CD4-positive, alpha-beta memory T cell (primary cell): ENCODE measurements at regions not wholly inside any gene's neighbourhood (a gene's known extent, or its start where the extent isn't known, plus 50 kb on each side); places are given as distances from the start of the nearest gene placed in this dataset.

Experiments
- CTCF ChIA-PET: fragments of 350-600 bp; sonication (Branson Sonifier 250); formaldehyde crosslinking; loops from one replicate; lab custom pipeline; 2021; ENCODE audit warnings: inconsistent platforms; ENCODE audit not compliant: partially characterized antibody; lab: Charles Lee
- POLR2A ChIA-PET: fragments of 350-600 bp; sonication (Branson Sonifier 250); formaldehyde crosslinking; loops from one replicate; lab custom pipeline; 2021; ENCODE audit not compliant: partially characterized antibody; lab: Charles Lee
- DNase-seq, 5 donors: peaks; one replicate each; pipeline versions ENCODE4 v3.0.0 to v3.0.0-alpha.2; 2020 to 2022; ENCODE audit warnings: mixed read lengths in 1 of 5
- H3K27ac ChIP-seq: one replicate; pipeline ENCODE4 v1.7.0; 2013; ENCODE audit warnings: low read depth, low read length
- H3K27me3 ChIP-seq: 2 replicates; pipeline ENCODE4 v1.7.0; 2013; ENCODE audit warnings: mild to moderate bottlenecking, low read length, moderate library complexity; ENCODE audit not compliant: insufficient read depth
- H3K36me3 ChIP-seq: 2 replicates; pipeline ENCODE4 v1.7.0; 2013; ENCODE audit warnings: mild to moderate bottlenecking, low read length, moderate library complexity; ENCODE audit not compliant: insufficient read depth
- H3K4me1 ChIP-seq: 2 replicates; pipeline ENCODE4 v1.7.0; 2013; ENCODE audit warnings: mild to moderate bottlenecking, low read length, moderate library complexity; ENCODE audit not compliant: insufficient read depth
- H3K4me3 ChIP-seq, 2 donors: one replicate each; pipeline ENCODE4 v1.7.0; 2013; ENCODE audit warnings: low read length in 2 of 2, mild to moderate bottlenecking in 1 of 2
- H3K9me3 ChIP-seq, 2 donors: one replicate each; pipeline ENCODE4 v1.7.0; 2013; ENCODE audit warnings: low read length in 2 of 2, control low read depth in 1 of 2; ENCODE audit not compliant: control insufficient read depth in 1 of 2
- H3K27ac Mint-ChIP-seq, 7 donors: one replicate each; pipeline ENCODE4 v1.8.0; 2020 to 2021; ENCODE audit warnings: mixed read lengths in 7 of 7, mild to moderate bottlenecking in 6 of 7, inconsistent platforms in 3 of 7, moderate library complexity in 3 of 7
- H3K27me3 Mint-ChIP-seq, 2 donors: one replicate each; pipeline ENCODE4 v1.8.0; 2020 to 2021; ENCODE audit warnings: mixed read lengths in 2 of 2
- H3K36me3 Mint-ChIP-seq, 2 donors: one replicate each; pipeline ENCODE4 v1.8.0; 2020 to 2021; ENCODE audit warnings: mixed read lengths in 2 of 2, inconsistent platforms in 1 of 2, mild to moderate bottlenecking in 1 of 2
- H3K4me1 Mint-ChIP-seq, 4 donors: one replicate each; pipeline ENCODE4 v1.8.0; 2020 to 2021; ENCODE audit warnings: mixed read lengths in 4 of 4, mild to moderate bottlenecking in 1 of 4
- H3K4me3 Mint-ChIP-seq, 8 donors: one replicate each; pipeline ENCODE4 v1.8.0; 2020 to 2021; ENCODE audit warnings: mixed read lengths in 8 of 8, mild to moderate bottlenecking in 7 of 8, moderate library complexity in 6 of 8, inconsistent platforms in 3 of 8
- H3K9me3 Mint-ChIP-seq, 8 donors: one replicate each; pipeline ENCODE4 v1.8.0; 2020 to 2021; ENCODE audit warnings: mixed read lengths in 8 of 8, mild to moderate bottlenecking in 5 of 8, inconsistent platforms in 3 of 8, moderate library complexity in 1 of 8
- intact Hi-C: fragments of 100-400 bp; cut with micrococcal nuclease; formaldehyde crosslinking; loops from one replicate; pipeline ENCODE4 v1.15.1; 2023

- intact Hi-C loops: no loop called here
- H3K9me3 Mint-ChIP-seq: peaks cover 0 to 2% (median 0%) of the 10 kb centered on the region in 8 donors
- no peaks in the 10 kb centered on the region for H3K36me3 Mint-ChIP-seq
- Histone ChIP-seq H3K4me1 (no peaks in the 10 kb centered on the region), H3K9me3 (no peaks in the 10 kb centered on the region), H3K4me3 (no peak overlapping the region), H3K36me3 (no peaks in the 10 kb centered on the region), H3K27me3 (no peaks in the 10 kb centered on the region), H3K27ac (no peak overlapping the region)
- ChIA-PET CTCF (no interaction called here), POLR2A (no interaction called here)
- peaks cover 2 to 3% of the 10 kb centered on the region in 2 donors for H3K27me3 Mint-ChIP-seq
- no peak overlapping the region for H3K27ac Mint-ChIP-seq
- no peak overlapping the region for H3K4me3 Mint-ChIP-seq
- H3K4me1 Mint-ChIP-seq: no peaks in the 10 kb centered on the region
- no peak for DNase-seq
These were observed 167.5 kb upstream of the FRMPD4 start for GRCh38 chrX:11970578-11971359.

DNA sequence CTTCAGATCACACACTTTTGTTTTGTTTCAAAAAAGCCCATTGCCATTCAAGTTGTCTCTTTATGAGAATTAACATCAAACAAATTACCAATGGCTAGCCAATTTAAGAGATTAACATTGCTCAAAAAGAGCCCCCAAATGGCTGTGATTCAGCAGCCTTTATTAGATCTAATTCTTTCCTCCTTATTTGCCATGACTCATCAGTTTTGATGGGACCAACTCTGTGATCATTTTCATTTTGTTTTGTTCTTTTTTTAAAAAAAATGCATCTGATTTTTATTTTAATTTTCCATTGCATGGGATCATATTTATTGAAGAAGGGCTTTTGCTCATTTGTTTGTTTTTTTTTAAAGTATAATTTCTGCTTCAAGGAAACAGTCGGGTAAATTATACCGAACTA, 161.6 kb upstream of the FRMPD4 start:
- H3K9me3 ChIP-seq: no peaks in the 10 kb centered on the region
- no peak overlapping the region for H3K27ac ChIP-seq
- H3K9me3 Mint-ChIP-seq: peaks cover 0 to 2% (median 0%) of the 10 kb centered on the region in 8 donors
- H3K27me3 ChIP-seq: no peaks in the 10 kb centered on the region
- peaks cover 4% of the 10 kb centered on the region in 2 donors for H3K27me3 Mint-ChIP-seq
- POLR2A ChIA-PET: no interaction called here
- H3K4me1 Mint-ChIP-seq: no peaks in the 10 kb centered on the region
- intact Hi-C loops: no loop called here
- no peaks in the 10 kb centered on the region for H3K36me3 Mint-ChIP-seq
- H3K4me3 Mint-ChIP-seq: no peak overlapping the region
- no peak for DNase-seq
- no peaks in the 10 kb centered on the region for H3K36me3 ChIP-seq
- no peak overlapping the region for H3K4me3 ChIP-seq
- no peaks in the 10 kb centered on the region for H3K4me1 ChIP-seq
- H3K27ac Mint-ChIP-seq: no peak overlapping the region
- CTCF ChIA-PET: no interaction called here

DNA sequence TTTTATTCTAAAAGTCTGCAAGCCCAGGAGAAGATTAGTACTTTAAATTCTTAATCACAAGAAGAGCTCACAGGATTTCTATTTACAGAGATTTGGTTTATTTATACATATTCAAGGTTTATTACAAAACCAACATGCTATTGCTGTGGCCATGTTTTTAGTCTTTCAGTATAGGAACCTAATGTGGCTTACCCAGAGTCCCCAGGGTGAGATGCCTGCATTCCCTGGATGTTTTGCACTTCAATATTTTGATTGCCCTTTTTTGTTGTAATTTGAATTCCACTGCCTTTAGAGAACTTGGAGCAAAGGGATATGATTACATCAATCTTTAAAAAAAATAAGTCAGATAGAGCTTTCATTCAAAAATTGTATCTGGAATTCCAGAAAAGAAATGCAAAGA, 146.0 kb upstream of the FRMPD4 start:
- Mint-ChIP-seq H3K4me3 (no peak overlapping the region), H3K36me3 (no peaks in the 10 kb centered on the region), H3K27ac (no peak overlapping the region), H3K4me1 (no peaks in the 10 kb centered on the region), H3K9me3 (peaks cover 0 to 4% (median under 1%) of the 10 kb centered on the region in 8 donors), H3K27me3 (peaks cover 0 to 3% of the 10 kb centered on the region in 2 donors)
- no peak overlapping the region for H3K4me3 ChIP-seq
- CTCF ChIA-PET: no interaction called here
- DNase-seq: no peak
- H3K36me3 ChIP-seq: no peaks in the 10 kb centered on the region
- intact Hi-C loops: no loop called here
- POLR2A ChIA-PET: no interaction called here
- H3K4me1 ChIP-seq: no peaks in the 10 kb centered on the region
- H3K27ac ChIP-seq: no peak overlapping the region
- no peaks in the 10 kb centered on the region for H3K27me3 ChIP-seq
- no peaks in the 10 kb centered on the region for H3K9me3 ChIP-seq

- Mint-ChIP-seq H3K27ac (no peak overlapping the region), H3K9me3 (peaks cover 0 to 2% (median 0%) of the 10 kb centered on the region in 8 donors), H3K4me3 (no peak overlapping the region), H3K27me3 (peaks cover 0 to 2% of the 10 kb centered on the region in 2 donors), H3K36me3 (no peaks in the 10 kb centered on the region), H3K4me1 (no peaks in the 10 kb centered on the region)
- H3K27ac ChIP-seq: no peak overlapping the region
- no peaks in the 10 kb centered on the region for H3K4me1 ChIP-seq
- no peaks in the 10 kb centered on the region for H3K9me3 ChIP-seq
- CTCF ChIA-PET: no interaction called here
- no peaks in the 10 kb centered on the region for H3K36me3 ChIP-seq
- no peaks in the 10 kb centered on the region for H3K27me3 ChIP-seq
- intact Hi-C loops: no loop called here
- POLR2A ChIA-PET: no interaction called here
- no peak overlapping the region for H3K4me3 ChIP-seq
- no peak for DNase-seq
These were observed 143.1 kb upstream of the FRMPD4 start for GRCh38 chrX:11995146-11995545.

DNA sequence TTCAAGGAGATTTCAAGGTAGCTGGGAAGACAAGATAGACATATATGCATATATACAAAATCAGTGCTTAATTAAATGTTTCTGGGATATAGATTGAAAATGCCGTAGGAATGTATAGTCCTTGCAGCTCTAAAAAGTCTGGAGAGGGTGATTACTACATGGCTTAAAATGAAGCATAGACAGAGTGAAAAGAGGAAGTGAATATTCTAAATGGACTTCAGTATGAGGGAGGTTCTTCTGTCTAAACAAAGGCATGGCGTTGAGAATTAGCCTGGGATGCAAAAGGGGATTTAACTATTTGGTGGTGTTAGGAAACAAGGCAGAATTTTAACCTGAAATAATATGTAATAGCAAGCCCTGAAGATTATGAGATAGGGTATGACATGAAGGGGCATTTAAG, 141.5 kb upstream of the FRMPD4 start:
- CTCF ChIA-PET: no interaction called here
- Histone ChIP-seq H3K4me1 (no peaks in the 10 kb centered on the region), H3K4me3 (no peak overlapping the region), H3K36me3 (no peaks in the 10 kb centered on the region), H3K9me3 (no peaks in the 10 kb centered on the region), H3K27ac (no peak overlapping the region), H3K27me3 (no peaks in the 10 kb centered on the region)
- Mint-ChIP-seq H3K9me3 (peaks cover 0 to 2% (median 0%) of the 10 kb centered on the region in 8 donors), H3K27ac (no peak overlapping the region), H3K4me1 (no peaks in the 10 kb centered on the region), H3K4me3 (no peak overlapping the region), H3K27me3 (peaks cover 0 to 2% of the 10 kb centered on the region in 2 donors), H3K36me3 (no peaks in the 10 kb centered on the region)
- no peak for DNase-seq
- intact Hi-C loops: no loop called here
- POLR2A ChIA-PET: no interaction called here

GRCh38 chrX:11998944-11999343, 139.3 kb upstream of the FRMPD4 start:
- Mint-ChIP-seq H3K4me1 (no peaks in the 10 kb centered on the region), H3K9me3 (peaks cover 0 to 2% (median 0%) of the 10 kb centered on the region in 8 donors), H3K27me3 (peaks cover 0 to 2% of the 10 kb centered on the region in 2 donors), H3K4me3 (no peak overlapping the region), H3K27ac (no peak overlapping the region), H3K36me3 (no peaks in the 10 kb centered on the region)
- DNase-seq: no peak
- Histone ChIP-seq H3K36me3 (no peaks in the 10 kb centered on the region), H3K9me3 (no peaks in the 10 kb centered on the region), H3K27me3 (no peaks in the 10 kb centered on the region), H3K4me3 (no peak overlapping the region), H3K27ac (no peak overlapping the region), H3K4me1 (no peaks in the 10 kb centered on the region)
- ChIA-PET CTCF (no interaction called here), POLR2A (no interaction called here)
- intact Hi-C loops: no loop called here

- Histone ChIP-seq H3K4me1 (no peaks in the 10 kb centered on the region), H3K27ac (no peak overlapping the region), H3K9me3 (no peaks in the 10 kb centered on the region), H3K27me3 (no peaks in the 10 kb centered on the region), H3K4me3 (no peak overlapping the region), H3K36me3 (no peaks in the 10 kb centered on the region)
- intact Hi-C loops: no loop called here
- H3K27ac Mint-ChIP-seq: no peak overlapping the region
- ChIA-PET POLR2A (no interaction called here), CTCF (no interaction called here)
- peaks cover 0 to 5% (median 0%) of the 10 kb centered on the region in 8 donors for H3K9me3 Mint-ChIP-seq
- DNase-seq: no peak
- no peaks in the 10 kb centered on the region for H3K27me3 Mint-ChIP-seq
- peaks cover 0 to 4% (median under 1%) of the 10 kb centered on the region in 4 donors for H3K4me1 Mint-ChIP-seq
- no peaks in the 10 kb centered on the region for H3K36me3 Mint-ChIP-seq
- H3K4me3 Mint-ChIP-seq: no peak overlapping the region
These were observed 135.4 kb upstream of the FRMPD4 start for GRCh38 chrX:12002876-12003275.
